SK-MEL-5 (cell line): ENCODE measurements at regions not wholly inside any gene's neighbourhood (a gene's known extent, or its start where the extent isn't known, plus 50 kb on each side); places are given as distances from the start of the nearest gene placed in this dataset.

ENCODE experiments used
- DNase-seq: peaks from one replicate; pipeline ENCODE4 v3.0.0-alpha.2; 2016; ENCODE audit warnings: low read depth, low spot score
- in situ Hi-C: cut with HindIII; loops from 2 replicates; pipeline ENCODE4 v1.10.0; 2016; ENCODE audit warnings: low sequenced_read_pairs, high pct_unique_total_duplicates, low pct_unique_long_range_greater_than_20kb

DNA sequence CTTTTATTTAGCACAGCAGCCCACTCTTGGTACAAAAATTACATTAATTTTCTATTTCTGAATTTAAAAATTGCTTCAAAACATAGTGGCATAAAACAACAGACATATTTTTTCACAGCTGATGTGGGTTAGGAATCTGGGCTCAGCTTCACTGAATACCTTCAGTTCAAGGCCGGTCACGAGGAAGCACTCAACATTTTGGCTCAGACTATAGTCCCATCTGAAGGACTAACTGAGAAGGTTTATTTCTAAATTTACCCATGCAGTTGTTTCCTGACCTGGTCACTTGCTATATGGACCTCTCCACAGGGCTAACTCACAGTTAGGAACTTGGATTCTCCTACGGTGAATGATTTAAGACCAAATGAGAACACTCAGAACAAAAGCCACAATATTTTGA is 1230.2 kb upstream of the ADGRL3 start:
- no peak for DNase-seq
- in situ Hi-C loops, result no loop called here

GRCh38 chr4:59971952-59972351 is 1228.2 kb upstream of the ADGRL3 start:
- in situ Hi-C loops, result no loop called here
- no peak for DNase-seq

DNA sequence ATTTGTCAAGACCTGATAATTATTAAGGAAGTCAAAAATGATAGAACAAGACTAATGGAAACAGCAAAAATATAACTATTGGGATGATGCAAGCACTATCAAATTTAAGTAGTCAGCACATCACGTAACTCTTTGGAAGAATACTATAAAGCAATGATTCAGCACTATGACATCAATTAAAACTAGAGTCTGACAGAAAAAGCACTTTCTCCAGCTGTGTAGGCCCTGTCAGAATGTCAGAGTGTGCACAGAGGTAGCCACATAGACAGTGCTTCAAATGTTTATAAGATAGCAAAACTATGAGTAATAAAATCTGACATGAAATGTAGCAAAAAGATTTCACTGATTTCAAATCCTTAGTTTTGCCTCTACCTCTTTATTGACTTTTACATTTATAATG is 1226.6 kb upstream of the ADGRL3 start:
- in situ Hi-C loops, result no loop called here

GRCh38 chr4:59979061-59979460 is 1221.1 kb upstream of the ADGRL3 start:
- in situ Hi-C loops, result no loop called here
- no peak for DNase-seq

More for the DNA sequence above, 1226.6 kb upstream of the ADGRL3 start:
- no peak for DNase-seq

- in situ Hi-C loops, result no loop called here
- peak; percentile 4 for DNase-seq
These were observed 1216.3 kb upstream of the ADGRL3 start for GRCh38 chr4:59983852-59984251.

- DNase-seq, result peak; percentile 9
- in situ Hi-C loops, result no loop called here
These were observed 1212.8 kb upstream of the ADGRL3 start for GRCh38 chr4:59987289-59987688.

- in situ Hi-C loops, result no loop called here
- DNase-seq, result peak; percentile 68
These were observed 1206.0 kb upstream of the ADGRL3 start for GRCh38 chr4:59994118-59994517.

GRCh38 chr4:60002603-60003337 is 1197.4 kb upstream of the ADGRL3 start:
- in situ Hi-C loops, result no loop called here
- DNase-seq, result no peak

DNA sequence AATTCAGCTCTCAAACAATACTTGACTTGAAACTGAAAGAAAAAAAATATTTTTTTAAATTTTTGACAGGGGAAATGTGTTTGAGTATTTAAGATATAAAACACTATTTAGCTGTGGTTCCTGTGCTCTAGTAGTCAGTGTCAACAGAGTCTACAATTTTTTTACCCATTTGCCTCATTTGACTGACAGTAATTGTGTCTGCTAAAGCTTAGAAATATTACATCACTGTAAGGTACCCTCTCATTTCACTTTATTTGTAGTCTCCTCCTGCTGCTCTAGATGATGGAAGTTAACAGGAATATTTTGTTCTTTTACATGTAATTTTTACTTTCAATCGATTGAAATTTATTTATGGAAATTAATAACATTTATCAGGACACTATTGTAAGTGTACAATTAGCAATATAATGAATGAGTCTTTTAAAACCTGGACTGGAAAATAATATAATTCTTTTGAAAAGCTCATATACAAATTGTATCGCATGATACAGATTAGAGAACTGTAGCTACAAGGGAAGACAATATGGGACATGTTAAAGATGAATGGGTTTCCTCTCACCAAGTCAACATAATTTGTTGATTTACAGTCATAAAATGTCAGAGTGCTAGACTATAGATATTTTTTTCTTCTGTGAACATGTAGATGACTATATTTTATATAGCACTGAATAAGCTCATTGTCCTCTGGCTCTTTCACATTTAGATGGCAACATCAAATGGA is 1186.5 kb upstream of the ADGRL3 start:
- DNase-seq, result peak; percentile 8

DNA sequence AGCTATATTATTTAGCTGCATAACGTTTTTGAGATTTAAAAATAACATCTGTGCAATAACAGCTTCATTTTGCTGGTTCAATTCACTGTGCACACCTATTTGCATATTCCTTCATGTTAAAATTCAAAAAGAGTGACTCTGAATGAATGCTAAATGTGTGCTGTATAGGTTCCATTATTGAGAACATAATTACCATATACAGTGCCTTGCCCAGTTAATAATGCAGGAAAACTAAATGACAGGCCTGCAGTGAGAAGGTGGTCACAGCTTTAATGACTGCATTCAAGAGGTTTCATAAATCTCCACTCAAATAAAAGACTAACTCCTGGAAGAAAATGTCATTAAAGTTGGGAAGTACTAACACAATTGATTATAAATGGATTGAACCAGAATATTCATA is 1183.2 kb upstream of the ADGRL3 start:
- in situ Hi-C loops, result no loop called here
- no peak for DNase-seq

More for the DNA sequence above, 1186.5 kb upstream of the ADGRL3 start:
- in situ Hi-C loops, result no loop called here

GRCh38 chr4:60019180-60019579 is 1180.9 kb upstream of the ADGRL3 start:
- in situ Hi-C loops, result no loop called here
- peak; percentile 58 for DNase-seq

- in situ Hi-C loops, result no loop called here
- DNase-seq, result no peak
These were observed 1180.2 kb upstream of the ADGRL3 start for GRCh38 chr4:60019946-60020345.

- in situ Hi-C loops, result no loop called here
- no peak for DNase-seq
These were observed 1179.7 kb upstream of the ADGRL3 start for GRCh38 chr4:60020389-60020788.

DNA sequence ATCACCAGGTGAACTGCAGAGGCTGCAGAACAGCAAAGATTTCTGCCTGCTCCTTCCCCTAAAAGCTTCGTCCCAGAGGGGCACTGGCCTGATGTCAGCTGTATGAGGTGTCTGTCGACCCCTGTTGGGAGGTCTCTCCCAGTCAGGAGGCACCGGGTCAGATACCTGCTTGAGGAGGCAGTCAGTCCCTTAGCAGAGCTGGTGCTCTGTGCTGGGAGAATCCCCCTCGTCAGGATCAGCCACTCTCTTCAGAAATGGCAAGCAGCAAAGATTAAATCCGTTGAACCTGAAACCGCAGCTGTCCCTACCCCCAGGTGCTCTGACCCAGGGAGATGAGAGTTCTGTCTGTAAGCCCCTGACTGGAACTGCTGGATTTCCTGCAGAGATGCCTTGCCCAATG is 1166.3 kb upstream of the ADGRL3 start:
- in situ Hi-C loops, result no loop called here
- DNase-seq, result no peak

GRCh38 chr4:60034361-60034760 is 1165.8 kb upstream of the ADGRL3 start:
- DNase-seq, result no peak
- in situ Hi-C loops, result no loop called here

- in situ Hi-C loops, result no loop called here
- no peak for DNase-seq
These were observed 1160.2 kb upstream of the ADGRL3 start for GRCh38 chr4:60039908-60040307.

DNA sequence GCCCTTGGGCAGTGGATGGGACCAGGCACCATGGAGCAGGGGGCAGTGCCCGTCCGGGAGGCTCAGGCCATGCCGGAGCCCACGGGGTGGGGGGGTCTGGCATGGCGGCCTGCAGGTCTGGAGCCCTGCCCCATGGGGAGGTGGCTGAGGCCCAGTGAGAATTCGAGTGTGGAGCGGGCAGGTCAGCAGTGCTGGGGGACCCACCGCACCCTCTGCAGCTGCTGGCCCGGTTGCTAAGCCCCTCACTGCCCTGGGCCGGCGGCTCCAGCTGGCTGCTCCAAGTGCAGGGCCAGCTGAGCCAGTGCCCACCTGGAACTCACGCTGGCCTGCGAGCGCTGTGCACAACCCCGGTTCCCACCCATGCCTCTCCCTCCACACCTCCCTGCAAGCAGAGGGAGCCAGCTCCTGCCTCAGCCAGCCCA is 1157.9 kb upstream of the ADGRL3 start:
- no peak for DNase-seq

DNA sequence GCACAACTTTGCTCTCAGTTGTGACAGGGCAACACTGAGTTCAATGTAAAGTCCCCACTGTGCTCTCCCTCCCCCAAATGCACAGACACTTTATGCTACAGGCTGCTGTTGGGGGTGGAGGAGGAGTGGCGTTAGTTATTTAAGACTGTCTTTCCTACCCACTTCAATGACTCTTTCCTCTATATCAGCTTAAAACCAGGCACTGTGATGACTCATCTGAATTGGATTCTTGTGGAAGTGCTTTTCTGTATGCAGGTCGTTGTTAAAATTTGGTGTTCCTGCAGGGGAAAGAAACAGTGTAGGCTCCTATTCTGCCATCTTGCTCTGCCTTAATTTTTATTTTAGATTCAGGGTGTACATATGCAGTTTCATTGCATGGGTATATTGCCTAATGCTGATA is 1157.2 kb upstream of the ADGRL3 start:
- in situ Hi-C loops, result no loop called here
- no peak for DNase-seq

More for the DNA sequence above, 1157.9 kb upstream of the ADGRL3 start:
- in situ Hi-C loops, result no loop called here

DNA sequence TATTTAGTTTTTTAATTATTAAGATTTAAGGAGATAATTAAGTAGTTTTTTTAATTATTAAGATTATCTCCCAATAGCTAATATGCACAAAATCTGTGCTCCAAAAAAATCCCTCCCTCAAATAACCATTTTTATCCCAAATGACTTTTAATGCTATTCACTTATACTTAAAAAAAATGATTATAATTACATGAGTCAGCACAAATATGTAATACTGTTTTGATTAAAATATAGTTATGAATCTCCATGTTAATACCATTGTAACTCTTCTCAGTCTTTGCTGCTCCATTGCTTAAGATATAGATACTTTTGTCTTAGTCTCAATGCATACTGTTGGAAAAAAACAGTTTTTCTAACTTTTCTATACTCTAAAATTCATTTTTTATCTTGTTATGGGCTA is 1121.1 kb upstream of the ADGRL3 start:
- DNase-seq, result no peak
- in situ Hi-C loops, result no loop called here
